Epidermal melanocyte (primary cell): ENCODE measurements at regions not wholly inside any gene's neighbourhood (a gene's known extent, or its start where the extent isn't known, plus 50 kb on each side); places are given as distances from the start of the nearest gene placed in this dataset.
"Not testable (repeated sequence)": the region's sequence is repeated elsewhere in the genome, so short reads cannot be mapped to it uniquely, and the experiment has no call there.

Experiments used
- DNase-seq: peaks from one replicate; pipeline ENCODE4 v3.0.0; 2011; ENCODE audit warnings: low spot score; ENCODE audit not compliant: insufficient read length

DNA sequence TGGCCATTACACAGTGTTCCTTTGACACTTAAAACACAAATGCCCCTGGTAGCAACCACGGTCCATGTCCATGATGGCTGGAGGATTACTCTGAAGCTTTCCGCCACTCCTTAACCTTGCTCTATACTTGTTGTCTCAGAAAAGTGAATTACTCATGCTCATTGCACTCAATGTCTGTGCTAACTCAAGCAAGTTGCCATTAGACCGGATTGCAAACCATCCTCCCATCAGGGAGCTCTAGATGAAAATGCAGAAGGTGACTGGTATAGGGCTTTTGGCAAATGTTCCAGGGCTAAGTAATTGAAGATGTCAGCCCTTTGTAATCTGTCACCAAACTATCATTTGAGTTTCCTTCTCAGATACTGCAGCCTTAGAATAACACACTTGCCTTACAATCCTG lies 1288.3 kb upstream of the B3GALT2 start:
- DNase-seq: no peak

GRCh38 chr1:194473766-194474165 lies 1287.4 kb upstream of the B3GALT2 start:
- DNase-seq: no peak

- DNase-seq: no peak
These were observed 1282.9 kb upstream of the B3GALT2 start for GRCh38 chr1:194469282-194469681.

DNA sequence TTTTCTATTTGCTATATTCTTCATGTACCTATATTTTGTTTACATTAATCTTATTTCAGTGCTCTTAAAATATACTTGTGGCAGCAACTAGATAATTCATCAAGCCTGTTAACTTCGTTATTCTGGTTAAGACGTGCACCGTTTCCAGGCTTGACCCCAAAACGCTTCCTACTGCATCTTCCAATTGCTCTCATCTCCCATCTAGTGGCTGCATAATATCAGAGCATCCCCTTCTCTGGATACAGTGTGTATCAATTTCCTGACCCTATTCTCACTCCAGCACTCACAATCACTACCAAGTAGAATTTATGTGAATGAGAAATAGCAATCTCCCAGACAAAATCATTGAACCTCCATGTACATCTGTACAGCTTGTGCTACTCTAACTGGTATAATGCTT lies 1280.3 kb upstream of the B3GALT2 start:
- no peak for DNase-seq

GRCh38 chr1:194447636-194448035 lies 1261.2 kb upstream of the B3GALT2 start:
- DNase-seq: no peak

- no peak for DNase-seq
These were observed 1258.8 kb upstream of the B3GALT2 start for GRCh38 chr1:194445244-194445643.

DNA sequence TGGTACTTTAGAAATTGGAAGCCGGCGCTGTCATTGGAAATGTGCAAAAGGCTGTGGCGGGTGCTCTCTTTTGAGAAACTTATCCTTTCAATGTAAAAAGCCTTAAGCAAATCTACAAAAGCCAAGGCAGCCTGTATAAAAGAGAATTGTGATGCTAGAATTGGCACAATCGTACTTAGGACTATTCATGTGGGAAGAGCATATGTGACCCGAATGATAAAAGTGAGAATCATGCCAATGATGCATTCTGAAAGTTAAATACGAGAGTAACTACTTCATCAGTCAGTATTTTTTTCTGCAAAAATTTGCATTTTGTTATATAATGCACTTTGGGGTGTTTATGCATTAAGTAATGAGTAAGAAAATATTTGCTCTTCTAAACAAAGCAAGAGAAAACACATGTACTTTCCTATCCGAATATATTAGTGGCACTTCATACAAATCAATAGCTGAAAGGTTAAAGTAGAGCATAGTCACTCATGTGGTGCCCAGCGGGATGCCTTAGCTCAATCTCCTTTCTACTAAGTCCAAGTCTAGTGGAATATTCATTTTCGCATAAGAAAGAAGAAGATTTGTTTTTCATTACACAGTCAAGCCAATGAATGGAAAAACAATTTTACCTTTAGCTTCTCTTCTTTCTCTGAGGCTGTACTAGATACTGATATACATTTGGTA lies 1256.6 kb upstream of the B3GALT2 start:
- no peak for DNase-seq

DNA sequence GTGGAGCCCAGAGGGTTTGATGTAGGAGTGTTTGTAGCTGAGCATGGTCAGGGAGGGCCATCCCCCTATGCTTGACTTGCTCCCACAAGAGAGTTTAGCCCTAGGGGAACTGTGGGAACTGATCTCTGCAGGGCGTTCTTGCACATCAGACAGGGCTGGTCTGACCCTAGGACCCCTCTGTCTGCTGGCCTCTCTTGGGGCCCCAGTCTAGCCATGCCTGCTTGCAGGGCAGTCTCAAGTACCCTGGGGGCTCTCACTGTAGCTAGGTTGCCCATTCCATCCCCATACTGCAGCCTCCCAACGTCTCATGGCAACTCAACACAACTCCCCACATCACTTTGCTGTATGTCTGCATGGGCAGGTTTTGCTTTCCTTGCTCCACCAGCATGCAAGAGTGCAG lies 1250.7 kb upstream of the B3GALT2 start:
- no peak for DNase-seq

DNA sequence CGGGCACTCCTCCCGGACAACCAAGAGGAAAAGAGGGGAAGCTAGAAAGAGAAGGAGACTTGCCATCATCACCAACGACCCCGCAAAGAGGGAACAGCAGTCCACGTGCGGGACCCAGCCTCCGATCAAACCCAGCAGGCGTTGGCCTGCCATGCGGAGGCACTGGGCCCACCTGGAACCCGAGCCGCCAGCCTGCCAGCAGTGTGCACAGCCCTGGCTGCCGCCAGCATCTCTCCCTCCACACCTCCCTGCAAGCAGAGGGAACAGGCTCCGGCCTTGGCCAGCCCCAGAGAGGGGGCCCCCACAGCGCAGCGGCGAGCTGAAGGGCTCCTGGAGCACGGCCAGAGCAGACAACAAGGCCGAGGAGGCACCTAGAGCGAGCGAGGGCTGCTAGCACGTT lies 1244.7 kb upstream of the B3GALT2 start:
- DNase-seq: no peak

- no peak for DNase-seq
These were observed 1234.3 kb upstream of the B3GALT2 start for GRCh38 chr1:194420706-194421105.

GRCh38 chr1:194419721-194420120 lies 1233.3 kb upstream of the B3GALT2 start:
- DNase-seq: no peak

- no peak for DNase-seq
These were observed 1224.3 kb upstream of the B3GALT2 start for GRCh38 chr1:194410756-194411155.

DNA sequence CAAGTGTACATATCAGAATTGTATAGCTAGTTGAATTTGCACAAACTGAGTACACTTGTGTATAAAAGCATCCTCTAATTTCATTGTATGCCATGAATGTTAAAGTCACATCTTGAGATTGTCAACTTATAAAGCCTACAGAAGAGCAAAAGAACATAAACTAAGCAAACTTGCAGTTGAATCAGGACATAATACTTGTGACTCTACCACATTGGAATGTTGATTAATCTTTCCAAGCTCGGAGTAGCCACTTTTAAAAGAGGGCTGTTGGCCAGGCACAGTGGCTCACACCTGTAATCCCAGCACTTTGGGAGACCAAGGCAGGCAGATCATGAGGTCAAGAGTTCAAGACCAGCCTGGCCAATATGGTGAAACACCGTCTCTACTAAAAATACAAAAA lies 1220.8 kb upstream of the B3GALT2 start:
- DNase-seq: not testable (repeated sequence)

GRCh38 chr1:194394676-194395075 lies 1208.3 kb upstream of the B3GALT2 start:
- no peak for DNase-seq

DNA sequence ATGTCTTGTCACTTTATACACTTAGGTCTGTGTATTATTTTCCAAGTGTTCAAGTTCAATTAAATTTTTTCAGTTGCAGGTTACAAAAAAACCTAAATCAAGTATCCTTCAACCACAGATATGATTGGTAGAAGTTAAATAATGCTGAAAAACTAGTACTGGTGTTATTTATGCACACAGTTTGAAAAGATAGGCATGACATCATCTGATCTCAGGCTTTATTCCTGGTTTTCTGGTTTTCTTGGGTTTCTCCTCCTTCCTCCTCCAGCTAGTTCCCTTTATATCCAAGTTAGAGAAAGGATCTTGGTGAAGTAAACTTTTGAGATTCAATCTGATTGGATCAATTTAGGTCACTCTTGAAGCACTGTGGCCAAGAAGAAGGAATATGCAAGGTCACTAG lies 1201.1 kb upstream of the B3GALT2 start:
- DNase-seq: no peak

- DNase-seq: no peak
These were observed 1192.1 kb upstream of the B3GALT2 start for GRCh38 chr1:194378517-194378916.

DNA sequence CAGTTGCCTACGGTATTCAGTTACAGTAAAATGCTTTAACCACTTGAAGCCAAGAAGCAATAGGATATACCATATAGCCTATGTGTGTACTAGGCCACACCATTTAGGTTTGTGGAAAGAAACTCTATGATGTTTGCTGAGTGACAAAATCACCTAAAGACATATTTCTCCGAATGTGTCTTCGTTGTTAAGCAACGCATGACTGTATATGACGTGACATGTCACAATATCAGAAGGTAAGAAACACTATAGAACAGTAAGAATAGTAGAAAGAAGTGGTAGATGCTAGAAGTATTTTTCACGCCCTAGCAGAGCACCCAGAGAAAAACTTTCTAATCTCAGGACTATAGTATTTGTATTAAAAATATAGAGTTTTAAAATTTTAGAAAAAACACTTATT lies 1188.2 kb upstream of the B3GALT2 start:
- no peak for DNase-seq

DNA sequence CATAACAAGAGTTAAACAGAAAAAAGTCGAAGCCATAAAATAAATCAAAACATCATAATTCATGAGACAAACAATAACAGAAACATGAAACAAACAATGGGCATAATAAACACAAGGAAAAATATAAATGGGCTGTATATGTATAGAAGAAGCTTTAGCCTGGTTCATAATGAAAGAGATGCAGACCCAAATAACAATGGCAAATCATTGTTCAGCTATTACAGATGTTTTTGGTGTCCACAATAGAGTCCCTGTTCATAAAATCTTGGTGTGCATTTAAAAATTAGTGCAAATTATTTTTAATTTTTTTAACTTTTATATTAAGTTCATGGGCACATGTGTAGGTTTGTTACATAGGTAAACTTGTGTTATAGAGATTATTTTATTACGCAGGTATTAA lies 1185.9 kb upstream of the B3GALT2 start:
- no peak for DNase-seq

GRCh38 chr1:194369622-194370021 lies 1183.2 kb upstream of the B3GALT2 start:
- no peak for DNase-seq

DNA sequence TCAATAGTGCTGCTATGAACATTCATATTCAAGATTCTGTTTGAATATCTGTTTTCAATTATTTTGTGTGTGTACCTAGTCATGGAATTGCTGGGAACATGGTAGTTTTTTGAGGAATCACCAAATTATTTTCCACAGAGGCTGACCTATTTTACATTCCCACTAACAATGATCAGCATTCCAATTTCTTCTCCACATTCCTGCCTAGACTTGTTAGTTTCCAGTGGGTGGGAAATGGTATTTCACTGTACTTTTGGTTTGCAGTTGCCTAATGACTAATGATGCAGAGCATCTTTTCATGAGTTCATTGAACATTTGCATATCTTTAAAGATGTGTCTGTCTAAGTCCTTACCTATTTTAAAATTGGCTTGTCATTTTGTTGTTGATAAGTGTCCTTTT lies 1182.6 kb upstream of the B3GALT2 start:
- no peak for DNase-seq

GRCh38 chr1:194367121-194367520 lies 1180.7 kb upstream of the B3GALT2 start:
- no peak for DNase-seq

DNA sequence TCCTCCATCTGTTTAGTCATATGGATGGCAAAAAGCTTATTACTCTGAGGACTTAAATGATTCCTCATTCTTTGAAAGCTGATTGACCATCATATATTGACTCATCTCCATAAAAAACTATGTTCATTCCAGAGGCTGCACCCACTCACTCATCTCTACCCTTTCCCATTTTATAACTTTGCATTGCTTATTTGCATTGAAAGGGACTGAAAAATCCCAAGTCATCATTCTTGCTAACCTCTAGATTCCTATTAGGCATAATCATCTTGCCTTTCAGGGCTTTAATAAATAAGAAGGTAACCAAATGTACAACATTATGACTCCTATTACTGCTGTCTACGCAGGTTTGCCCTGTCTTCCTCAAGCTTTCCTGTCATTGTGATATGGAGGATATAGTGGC lies 1180.3 kb upstream of the B3GALT2 start:
- DNase-seq: no peak

DNA sequence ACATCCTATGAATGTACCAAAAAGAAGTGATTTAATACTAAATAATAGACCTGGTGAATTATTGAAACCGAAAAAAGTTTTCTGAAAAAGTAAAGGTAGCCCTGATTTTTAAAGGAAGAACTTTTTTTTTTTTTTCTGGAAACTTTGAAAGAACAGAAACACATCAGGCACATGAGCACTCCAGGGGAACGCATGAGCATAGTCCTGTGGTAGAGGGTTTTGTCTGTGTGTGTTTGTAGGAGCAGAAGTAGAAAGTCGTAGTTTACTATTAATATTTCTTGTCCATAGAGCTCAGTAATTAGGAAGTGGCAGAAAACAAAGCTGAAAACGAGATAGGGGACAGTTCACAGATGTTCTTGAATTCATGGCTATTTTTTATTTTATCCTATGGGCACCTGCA lies 1175.9 kb upstream of the B3GALT2 start:
- no peak for DNase-seq
